PC-9 (cell line): ENCODE measurements at regions not wholly inside any gene's neighbourhood (a gene's known extent, or its start where the extent isn't known, plus 50 kb on each side); places are given as distances from the start of the nearest gene placed in this dataset.

Experiments
- EZH2 ChIP-seq: fragments of 200-600 bp; sonication (generic); IDR thresholded peaks from 2 replicates; pipeline ENCODE4 v1.8.0; 2017; ENCODE audit warnings: antibody characterized with exemption, low read depth
- TF ChIP-seq, protein P1 (sequence below): fragments of 200-600 bp; sonication (generic); conservative IDR thresholded peaks from 2 replicates; pipeline ENCODE4 v1.6.1; 2017; ENCODE audit warnings: mixed run types, antibody characterized with exemption, mild to moderate bottlenecking, moderate library complexity

DNA sequence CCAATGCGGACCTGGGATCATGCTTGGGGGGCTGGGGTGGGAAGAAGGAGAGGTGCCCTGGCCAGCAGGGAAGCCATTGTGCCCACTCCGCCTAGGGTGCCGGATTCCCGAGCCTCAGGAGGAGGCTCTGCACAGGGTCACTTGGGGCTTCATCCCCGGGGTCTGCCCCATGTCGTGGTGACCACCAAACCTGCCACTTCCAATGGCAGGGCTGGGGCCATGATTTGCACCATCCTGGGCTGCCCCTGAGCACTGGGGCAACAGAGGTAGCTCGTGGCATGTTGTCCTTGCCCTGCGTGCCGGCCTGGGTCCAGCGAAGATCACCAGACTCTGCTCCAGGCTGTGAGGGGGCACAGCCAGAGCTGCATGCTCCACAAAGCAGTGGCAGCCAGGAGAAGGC, 71.4 kb upstream of the DCAF12L2 start:
- TF ChIP-seq EZH2: no peak
- TF ChIP-seq, protein P1, sequence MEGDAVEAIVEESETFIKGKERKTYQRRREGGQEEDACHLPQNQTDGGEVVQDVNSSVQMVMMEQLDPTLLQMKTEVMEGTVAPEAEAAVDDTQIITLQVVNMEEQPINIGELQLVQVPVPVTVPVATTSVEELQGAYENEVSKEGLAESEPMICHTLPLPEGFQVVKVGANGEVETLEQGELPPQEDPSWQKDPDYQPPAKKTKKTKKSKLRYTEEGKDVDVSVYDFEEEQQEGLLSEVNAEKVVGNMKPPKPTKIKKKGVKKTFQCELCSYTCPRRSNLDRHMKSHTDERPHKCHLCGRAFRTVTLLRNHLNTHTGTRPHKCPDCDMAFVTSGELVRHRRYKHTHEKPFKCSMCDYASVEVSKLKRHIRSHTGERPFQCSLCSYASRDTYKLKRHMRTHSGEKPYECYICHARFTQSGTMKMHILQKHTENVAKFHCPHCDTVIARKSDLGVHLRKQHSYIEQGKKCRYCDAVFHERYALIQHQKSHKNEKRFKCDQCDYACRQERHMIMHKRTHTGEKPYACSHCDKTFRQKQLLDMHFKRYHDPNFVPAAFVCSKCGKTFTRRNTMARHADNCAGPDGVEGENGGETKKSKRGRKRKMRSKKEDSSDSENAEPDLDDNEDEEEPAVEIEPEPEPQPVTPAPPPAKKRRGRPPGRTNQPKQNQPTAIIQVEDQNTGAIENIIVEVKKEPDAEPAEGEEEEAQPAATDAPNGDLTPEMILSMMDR: no peak
